ENCODE measurements at regions not wholly inside any gene's neighbourhood (a gene's known extent, or its start where the extent isn't known, plus 50 kb on each side); places are given as distances from the start of the nearest gene placed in this dataset.

GRCh38 chr6:85920782-85921181 lies 278.1 kb upstream of the SYNCRIP start:
- TF ChIP-seq BACH2 (CRISPR knock-in tag; IDR thresholded peaks at IDR 0.05; ENCODE audit: borderline replicate concordance), result no peak
- no peak for TF ChIP-seq RARB (CRISPR knock-in tag; IDR thresholded peaks at IDR 0.05)
- no peak for TF ChIP-seq TOX (CRISPR knock-in tag; IDR thresholded peaks at IDR 0.05; ENCODE audit: borderline replicate concordance)
- no peak for TF ChIP-seq TCF4 (CRISPR knock-in tag; IDR thresholded peaks at IDR 0.05; ENCODE audit: borderline replicate concordance)
- TF ChIP-seq OSR1 (CRISPR knock-in tag; IDR thresholded peaks at IDR 0.05), result no peak
- TF ChIP-seq CSRNP3 (CRISPR knock-in tag; IDR thresholded peaks at IDR 0.05), result no peak
- no peak for TF ChIP-seq SNAI2 (CRISPR knock-in tag; IDR thresholded peaks at IDR 0.05)
- TF ChIP-seq POU6F1 (CRISPR knock-in tag; IDR thresholded peaks at IDR 0.05; ENCODE audit: borderline replicate concordance, low read depth), result no peak
- TF ChIP-seq ZFP3 (CRISPR knock-in tag; IDR thresholded peaks at IDR 0.05), result no peak
- TF ChIP-seq ZC3H10 (CRISPR knock-in tag; IDR thresholded peaks at IDR 0.05), result no peak
- no peak for TF ChIP-seq CREB5 (CRISPR knock-in tag; IDR thresholded peaks at IDR 0.05; ENCODE audit: low read depth)
- no peak for TF ChIP-seq ISL1 (CRISPR knock-in tag; IDR thresholded peaks at IDR 0.05)
- no peak for TF ChIP-seq PPARA (CRISPR knock-in tag; IDR thresholded peaks at IDR 0.05; ENCODE audit: borderline replicate concordance)
- no peak for TF ChIP-seq ZFP30 (CRISPR knock-in tag; IDR thresholded peaks at IDR 0.05)
- TF ChIP-seq CSDC2 (CRISPR knock-in tag; IDR thresholded peaks at IDR 0.05), result no peak
- no peak for TF ChIP-seq ARNTL (CRISPR knock-in tag; IDR thresholded peaks at IDR 0.05; ENCODE audit: borderline replicate concordance, low read depth)
- TF ChIP-seq TSHZ2 (CRISPR knock-in tag; IDR thresholded peaks at IDR 0.05), result no peak
- no peak for ATAC-seq

GRCh38 chr6:85917522-85917921 lies 274.8 kb upstream of the SYNCRIP start:
- no peak for ATAC-seq
- TF ChIP-seq ARNTL (CRISPR knock-in tag; IDR thresholded peaks at IDR 0.05; ENCODE audit: borderline replicate concordance, low read depth) (no peak), ZNF70 (CRISPR knock-in tag; IDR thresholded peaks at IDR 0.05) (no peak), POU6F1 (CRISPR knock-in tag; IDR thresholded peaks at IDR 0.05; ENCODE audit: borderline replicate concordance, low read depth) (no peak), ISL1 (CRISPR knock-in tag; IDR thresholded peaks at IDR 0.05) (no peak), OSR1 (CRISPR knock-in tag; IDR thresholded peaks at IDR 0.05) (no peak), PPARA (CRISPR knock-in tag; IDR thresholded peaks at IDR 0.05; ENCODE audit: borderline replicate concordance) (no peak), SNAI2 (CRISPR knock-in tag; IDR thresholded peaks at IDR 0.05) (no peak), ESRRG (CRISPR knock-in tag; IDR thresholded peaks at IDR 0.05) (no peak), ZNF8 (CRISPR knock-in tag; IDR thresholded peaks at IDR 0.05) (no peak), ZFP30 (CRISPR knock-in tag; IDR thresholded peaks at IDR 0.05) (no peak), CREB5 (CRISPR knock-in tag; IDR thresholded peaks at IDR 0.05; ENCODE audit: low read depth) (no peak)

GRCh38 chr6:85913001-85913400 lies 270.3 kb upstream of the SYNCRIP start:
- TF ChIP-seq CSRNP3 (CRISPR knock-in tag; IDR thresholded peaks at IDR 0.05), result no peak
- no peak for ATAC-seq

Data from SK-N-SH treated with all-trans-retinoic acid at 6 μM for 48 hours (cell line).